ENCODE measurements at regions not wholly inside any gene's neighbourhood (a gene's known extent, or its start where the extent isn't known, plus 50 kb on each side); places are given as distances from the start of the nearest gene placed in this dataset.

DNA sequence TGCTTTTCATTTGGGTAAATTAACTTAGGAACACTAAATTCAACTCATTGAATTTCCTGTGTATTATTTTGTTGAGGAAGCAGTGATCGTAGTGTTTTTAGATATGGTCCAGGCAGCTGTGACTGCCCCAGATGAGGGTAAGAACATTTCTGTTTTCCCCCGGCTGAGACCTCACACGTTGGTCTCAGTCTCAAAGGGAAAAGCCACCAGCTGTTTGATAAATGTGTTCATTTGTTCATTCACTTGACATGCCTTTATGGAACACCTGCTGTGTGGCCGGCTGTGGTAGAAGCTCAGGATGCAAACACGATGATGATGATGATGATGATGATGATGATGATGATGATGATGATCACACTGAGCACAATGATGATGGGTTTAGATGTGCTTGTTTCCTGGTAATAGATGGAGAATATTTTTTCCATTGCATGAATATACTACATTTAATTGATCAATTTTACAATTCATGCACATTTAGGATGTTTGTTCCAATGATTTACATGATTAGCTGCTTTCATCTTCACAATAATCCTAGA is 125.6 kb upstream of the ZNF32 start:
- no peak for ATAC-seq
- H3K27ac Mint-ChIP-seq = no peak overlapping the region
- H3K4me1 Mint-ChIP-seq = no peaks in the 10 kb centered on the region
- H3K9me3 Mint-ChIP-seq = peaks cover 2% of the 10 kb centered on the region
- H3K27me3 Mint-ChIP-seq = peaks cover 21% of the 10 kb centered on the region
- no peaks in the 10 kb centered on the region for H3K36me3 Mint-ChIP-seq
- H3K4me3 Mint-ChIP-seq = no peak overlapping the region

- no peak for ATAC-seq
- H3K27ac Mint-ChIP-seq = no peak overlapping the region
- no peaks in the 10 kb centered on the region for H3K4me1 Mint-ChIP-seq
- no peaks in the 10 kb centered on the region for H3K36me3 Mint-ChIP-seq
- no peak overlapping the region for H3K4me3 Mint-ChIP-seq
- peaks cover 21% of the 10 kb centered on the region for H3K27me3 Mint-ChIP-seq
- H3K9me3 Mint-ChIP-seq = peaks cover 3% of the 10 kb centered on the region
Observed at GRCh38 chr10:43773736-43774135, 125.1 kb upstream of the ZNF32 start.

DNA sequence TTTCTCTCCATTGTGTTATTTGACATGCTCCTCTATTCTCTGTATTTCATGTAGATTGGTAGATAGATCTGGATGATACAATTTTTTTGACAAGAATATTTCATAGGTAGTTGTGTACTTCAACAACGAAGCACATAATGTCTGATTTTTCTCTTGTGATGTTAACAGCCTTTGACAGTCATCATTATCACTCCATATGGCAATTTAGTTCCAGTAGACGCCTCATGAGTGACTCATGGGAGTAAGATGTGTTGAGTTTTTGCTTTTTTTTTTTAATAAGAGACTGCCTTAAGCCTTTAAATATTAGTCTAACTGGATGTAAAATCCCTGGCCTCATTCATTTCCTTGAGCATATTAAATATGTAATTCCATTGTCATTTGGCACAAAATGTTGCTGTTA is 123.5 kb upstream of the ZNF32 start:
- peaks cover 15% of the 10 kb centered on the region for H3K27me3 Mint-ChIP-seq
- no peak overlapping the region for H3K4me3 Mint-ChIP-seq
- no peaks in the 10 kb centered on the region for H3K36me3 Mint-ChIP-seq
- no peaks in the 10 kb centered on the region for H3K4me1 Mint-ChIP-seq
- peaks cover 12% of the 10 kb centered on the region for H3K9me3 Mint-ChIP-seq
- H3K27ac Mint-ChIP-seq = no peak overlapping the region
- no peak for ATAC-seq

DNA sequence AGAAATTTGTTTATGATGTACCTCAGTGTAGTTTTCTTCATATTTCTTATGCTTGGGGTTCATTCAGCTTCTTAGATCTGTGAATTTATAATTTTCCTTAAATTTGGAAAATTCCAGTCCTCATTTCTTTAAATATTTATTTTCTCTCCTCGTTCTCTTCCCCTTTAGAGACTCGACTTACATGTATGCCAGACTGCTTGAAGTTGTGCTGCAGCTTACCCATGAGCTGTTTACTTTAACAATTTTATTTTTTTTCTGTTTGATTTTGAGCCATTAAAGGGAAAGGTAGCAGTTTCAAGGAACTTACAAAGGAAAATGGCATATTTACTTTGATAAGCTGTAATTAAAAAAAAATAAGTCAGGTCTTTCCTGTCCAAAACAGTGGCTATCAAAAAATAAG is 123.0 kb upstream of the ZNF32 start:
- peaks cover 11% of the 10 kb centered on the region for H3K27me3 Mint-ChIP-seq
- H3K4me3 Mint-ChIP-seq = no peak overlapping the region
- ATAC-seq = no peak
- H3K36me3 Mint-ChIP-seq = no peaks in the 10 kb centered on the region
- no peaks in the 10 kb centered on the region for H3K4me1 Mint-ChIP-seq
- H3K9me3 Mint-ChIP-seq = peaks cover 15% of the 10 kb centered on the region
- H3K27ac Mint-ChIP-seq = no peak overlapping the region

DNA sequence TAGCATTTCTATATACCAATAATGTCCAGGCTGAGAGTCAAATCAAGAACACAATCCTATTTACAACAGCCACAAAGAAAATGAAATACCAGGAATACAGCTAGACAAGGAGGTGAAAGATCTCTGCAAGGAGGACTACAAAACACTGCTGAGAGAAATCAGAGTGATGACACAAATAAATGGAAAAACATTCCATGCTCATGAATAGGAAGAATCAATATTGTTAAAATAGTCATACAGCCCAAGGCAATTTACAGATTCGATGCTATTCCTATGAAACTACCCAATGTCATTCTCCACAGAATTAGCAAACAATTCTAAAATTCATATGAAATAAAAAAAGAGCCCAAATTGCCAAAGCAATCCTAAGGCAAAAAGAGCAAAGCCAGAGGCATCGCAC is 116.8 kb upstream of the ZNF32 start:
- H3K27me3 Mint-ChIP-seq = no peaks in the 10 kb centered on the region
- no peak overlapping the region for H3K27ac Mint-ChIP-seq
- ATAC-seq = no peak
- peaks cover 13% of the 10 kb centered on the region for H3K9me3 Mint-ChIP-seq
- H3K4me3 Mint-ChIP-seq = no peak overlapping the region
- H3K4me1 Mint-ChIP-seq = no peaks in the 10 kb centered on the region
- no peaks in the 10 kb centered on the region for H3K36me3 Mint-ChIP-seq

- no peak overlapping the region for H3K27ac Mint-ChIP-seq
- H3K4me1 Mint-ChIP-seq = no peaks in the 10 kb centered on the region
- H3K9me3 Mint-ChIP-seq = peaks cover 16% of the 10 kb centered on the region
- no peaks in the 10 kb centered on the region for H3K36me3 Mint-ChIP-seq
- no peak overlapping the region for H3K4me3 Mint-ChIP-seq
- no peak for ATAC-seq
- no peaks in the 10 kb centered on the region for H3K27me3 Mint-ChIP-seq
Observed at GRCh38 chr10:43763846-43764245, 115.2 kb upstream of the ZNF32 start.

GRCh38 chr10:43760514-43760913 is 111.8 kb upstream of the ZNF32 start:
- Mint-ChIP-seq H3K36me3 (no peaks in the 10 kb centered on the region), H3K27me3 (no peaks in the 10 kb centered on the region), H3K4me1 (no peaks in the 10 kb centered on the region), H3K4me3 (no peak overlapping the region), H3K9me3 (peaks cover 3% of the 10 kb centered on the region), H3K27ac (no peak overlapping the region)
- ATAC-seq = peak; percentile 20

DNA sequence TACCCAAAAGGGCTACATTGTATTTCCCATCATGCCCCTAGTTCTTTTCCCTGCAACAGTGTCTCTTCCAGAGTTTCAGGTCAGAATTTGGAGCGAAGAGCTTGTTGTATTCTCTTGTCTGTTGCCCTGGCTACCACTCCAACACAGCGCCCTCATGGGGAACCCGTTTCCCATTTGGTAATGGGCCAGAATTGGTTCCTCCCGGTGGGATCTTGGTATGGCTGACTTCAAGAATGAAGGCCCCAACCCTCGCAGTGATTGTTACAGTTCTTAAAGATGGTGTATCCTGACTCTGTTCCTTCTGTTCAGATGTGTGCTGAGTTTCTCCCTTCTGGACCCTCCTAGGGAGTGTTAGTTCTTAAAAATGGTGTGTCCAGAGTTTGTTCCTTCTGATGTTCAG is 110.5 kb upstream of the ZNF32 start:
- no peak overlapping the region for H3K4me3 Mint-ChIP-seq
- no peaks in the 10 kb centered on the region for H3K36me3 Mint-ChIP-seq
- H3K27ac Mint-ChIP-seq = no peak overlapping the region
- no peaks in the 10 kb centered on the region for H3K4me1 Mint-ChIP-seq
- no peak for ATAC-seq
- no peaks in the 10 kb centered on the region for H3K27me3 Mint-ChIP-seq
- peaks cover 3% of the 10 kb centered on the region for H3K9me3 Mint-ChIP-seq

GRCh38 chr10:43756341-43756740 is 107.7 kb upstream of the ZNF32 start:
- H3K27ac Mint-ChIP-seq = no peak overlapping the region
- H3K27me3 Mint-ChIP-seq = no peaks in the 10 kb centered on the region
- H3K36me3 Mint-ChIP-seq = no peaks in the 10 kb centered on the region
- no peak for ATAC-seq
- no peak overlapping the region for H3K4me3 Mint-ChIP-seq
- H3K9me3 Mint-ChIP-seq = peaks cover 3% of the 10 kb centered on the region
- no peaks in the 10 kb centered on the region for H3K4me1 Mint-ChIP-seq

- Mint-ChIP-seq H3K36me3 (no peaks in the 10 kb centered on the region), H3K4me1 (no peaks in the 10 kb centered on the region), H3K4me3 (no peak overlapping the region), H3K9me3 (peaks cover 3% of the 10 kb centered on the region), H3K27ac (no peak overlapping the region), H3K27me3 (no peaks in the 10 kb centered on the region)
- no peak for ATAC-seq
Observed at GRCh38 chr10:43754569-43755260, 106.0 kb upstream of the ZNF32 start.

GRCh38 chr10:43753397-43754061 is 104.8 kb upstream of the ZNF32 start:
- H3K9me3 Mint-ChIP-seq = peaks cover 6% of the 10 kb centered on the region
- no peak for ATAC-seq
- peaks cover 8% of the 10 kb centered on the region for H3K27me3 Mint-ChIP-seq

DNA sequence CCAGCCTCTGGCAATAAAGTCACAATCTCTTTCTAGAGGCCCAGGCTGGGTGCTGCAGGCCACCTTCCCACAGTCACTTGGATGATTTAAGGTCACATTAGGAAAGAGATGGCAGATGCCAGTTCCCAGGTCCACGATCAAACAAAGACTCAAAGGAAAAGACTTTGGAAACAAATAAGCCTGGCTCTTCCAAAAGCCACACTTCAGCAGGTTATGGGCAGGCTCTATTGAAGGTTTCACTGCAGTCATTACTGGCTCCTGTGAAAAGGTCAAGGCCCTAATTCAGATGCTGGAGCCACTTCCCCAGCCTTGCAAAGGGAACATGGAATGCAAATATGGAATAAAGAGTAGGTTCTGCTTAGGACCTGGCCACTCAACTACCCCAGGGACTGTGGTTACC is 104.0 kb upstream of the ZNF32 start:
- Mint-ChIP-seq H3K4me3 (no peak overlapping the region), H3K27ac (no peak overlapping the region), H3K4me1 (no peaks in the 10 kb centered on the region), H3K27me3 (peaks cover 17% of the 10 kb centered on the region), H3K9me3 (peaks cover 6% of the 10 kb centered on the region), H3K36me3 (no peaks in the 10 kb centered on the region)
- no peak for ATAC-seq

More at GRCh38 chr10:43753397-43754061, 104.8 kb upstream of the ZNF32 start:
- Mint-ChIP-seq H3K4me3 (no peak overlapping the region), H3K36me3 (no peaks in the 10 kb centered on the region), H3K27ac (no peak overlapping the region), H3K4me1 (no peaks in the 10 kb centered on the region)

DNA sequence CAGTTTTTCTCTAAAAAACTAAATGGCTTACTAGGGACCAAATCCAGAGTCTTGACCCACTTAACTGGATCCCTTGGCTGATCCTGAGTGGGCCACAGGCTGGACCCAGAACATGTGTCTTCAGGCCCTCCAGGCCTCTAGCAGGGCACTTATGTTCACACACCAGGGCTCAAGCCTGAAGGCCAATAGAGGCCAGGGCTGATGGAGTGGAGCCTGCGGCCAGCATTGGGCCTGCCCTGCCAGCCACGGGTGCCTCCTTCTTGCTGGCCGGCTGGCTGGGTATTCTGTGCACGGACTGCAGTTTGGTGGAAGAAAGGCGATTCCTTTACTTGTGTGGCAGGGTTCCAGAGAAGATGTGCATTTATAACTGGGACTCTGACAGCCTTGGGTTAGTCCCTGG is 103.0 kb upstream of the ZNF32 start:
- H3K27me3 Mint-ChIP-seq = peaks cover 18% of the 10 kb centered on the region
- no peak overlapping the region for H3K4me3 Mint-ChIP-seq
- no peaks in the 10 kb centered on the region for H3K36me3 Mint-ChIP-seq
- no peak for ATAC-seq
- no peaks in the 10 kb centered on the region for H3K4me1 Mint-ChIP-seq
- no peak overlapping the region for H3K27ac Mint-ChIP-seq
- H3K9me3 Mint-ChIP-seq = peaks cover 6% of the 10 kb centered on the region

DNA sequence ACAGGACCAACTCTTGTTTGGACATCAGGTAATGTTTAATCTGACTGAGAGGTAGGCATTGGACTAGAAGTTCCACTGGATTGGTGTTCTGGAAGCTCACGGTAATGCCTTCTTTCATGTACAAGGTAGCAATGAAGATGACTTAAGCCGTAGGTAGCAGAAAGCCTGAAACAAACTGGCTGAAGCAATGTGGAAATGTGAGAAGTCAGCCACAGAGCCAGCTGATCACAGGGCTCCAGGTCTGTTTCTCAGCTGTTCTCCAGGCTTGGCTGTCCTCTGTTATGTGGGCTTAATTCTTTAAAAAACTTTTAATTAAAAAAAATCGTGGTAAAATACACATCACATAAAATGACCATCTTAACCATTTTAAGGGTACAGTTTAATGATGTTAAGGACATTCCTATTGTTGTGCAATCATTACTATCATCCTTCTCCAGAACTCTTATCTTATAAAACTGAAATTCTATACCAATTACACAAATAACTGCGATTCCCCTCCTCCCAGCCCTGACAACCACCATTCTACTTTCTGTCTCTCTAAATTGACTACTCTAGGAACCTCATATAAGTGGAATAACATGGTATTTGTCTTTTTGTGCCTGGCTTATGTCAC is 101.4 kb upstream of the ZNF32 start:
- H3K27me3 Mint-ChIP-seq = peaks cover 18% of the 10 kb centered on the region
- no peaks in the 10 kb centered on the region for H3K36me3 Mint-ChIP-seq
- no peak for ATAC-seq
- H3K4me1 Mint-ChIP-seq = no peaks in the 10 kb centered on the region
- peaks cover 6% of the 10 kb centered on the region for H3K9me3 Mint-ChIP-seq
- H3K27ac Mint-ChIP-seq = no peak overlapping the region
- H3K4me3 Mint-ChIP-seq = no peak overlapping the region

GRCh38 chr10:43749145-43749576 is 100.5 kb upstream of the ZNF32 start:
- no peaks in the 10 kb centered on the region for H3K4me1 Mint-ChIP-seq
- H3K36me3 Mint-ChIP-seq = no peaks in the 10 kb centered on the region
- ATAC-seq = no peak
- no peak overlapping the region for H3K4me3 Mint-ChIP-seq
- H3K9me3 Mint-ChIP-seq = peaks cover 6% of the 10 kb centered on the region
- H3K27me3 Mint-ChIP-seq = peaks cover 18% of the 10 kb centered on the region
- no peak overlapping the region for H3K27ac Mint-ChIP-seq

- H3K9me3 Mint-ChIP-seq = peaks cover 6% of the 10 kb centered on the region
- no peak overlapping the region for H3K27ac Mint-ChIP-seq
- H3K4me1 Mint-ChIP-seq = no peaks in the 10 kb centered on the region
- H3K4me3 Mint-ChIP-seq = no peak overlapping the region
- peaks cover 18% of the 10 kb centered on the region for H3K27me3 Mint-ChIP-seq
- no peaks in the 10 kb centered on the region for H3K36me3 Mint-ChIP-seq
- no peak for ATAC-seq
Observed at GRCh38 chr10:43748560-43748959, 99.9 kb upstream of the ZNF32 start.
